ENCODE measurements at regions not wholly inside any gene's neighbourhood (a gene's known extent, or its start where the extent isn't known, plus 50 kb on each side); places are given as distances from the start of the nearest gene placed in this dataset.

DNA sequence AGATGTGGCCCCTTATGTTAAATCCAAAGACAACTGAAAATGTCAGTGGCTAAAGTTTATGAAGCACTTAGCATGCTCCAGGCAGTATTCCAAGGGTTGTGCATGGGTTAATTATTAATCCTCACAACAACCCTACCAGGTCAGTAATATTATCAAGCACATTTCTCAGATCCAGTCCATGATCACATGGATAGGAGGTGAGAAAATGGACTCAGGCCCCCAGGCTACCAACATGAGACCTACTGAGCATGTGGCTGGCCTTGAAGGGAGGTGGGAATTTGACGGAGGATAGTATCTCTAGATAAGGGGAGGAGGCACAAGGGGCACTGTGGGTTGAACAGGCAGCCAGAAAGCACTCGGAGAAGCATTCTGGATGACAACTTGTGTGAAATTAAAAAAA lies 412.0 kb downstream of the MEIS1 start:
- TF ChIP-seq GATA3 (IDR thresholded peaks at IDR 0.05; ENCODE audit: low read depth, low read length) (no peak), GATA2 (IDR thresholded peaks at IDR 0.05; ENCODE audit: low read depth, low read length) (no peak)

DNA sequence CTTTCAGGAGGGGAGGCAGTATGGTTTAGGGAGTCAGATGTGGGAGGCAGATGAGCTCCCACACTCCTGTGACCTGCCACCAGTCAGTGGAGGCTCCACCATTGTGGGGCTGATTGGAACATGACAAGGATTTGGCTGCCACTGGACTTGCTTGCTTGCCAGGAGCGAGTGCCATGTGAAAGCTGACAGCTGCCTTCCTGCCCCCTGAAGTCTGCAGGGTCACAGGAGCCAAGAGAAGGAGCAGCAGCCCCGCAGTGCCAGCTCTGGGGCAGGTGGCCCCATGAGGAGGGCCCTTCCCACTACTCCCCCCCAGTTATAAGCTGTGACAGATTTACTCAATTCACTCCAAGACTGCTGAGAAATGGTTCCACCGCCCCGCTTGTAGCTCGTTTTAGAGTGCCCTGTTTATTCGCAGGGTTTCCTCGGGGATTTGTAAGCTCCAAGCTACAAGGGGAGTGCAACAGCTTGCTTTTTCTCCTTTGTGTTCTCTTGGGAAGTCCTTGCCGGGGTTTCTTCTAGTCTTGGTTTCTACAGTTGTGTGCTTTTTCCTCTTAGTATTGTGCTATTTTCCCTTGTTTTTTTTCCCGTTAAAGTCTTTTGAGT lies 414.3 kb downstream of the MEIS1 start:
- TF ChIP-seq GATA3 (IDR thresholded peaks at IDR 0.05; ENCODE audit: low read depth, low read length) (no peak), GATA2 (IDR thresholded peaks at IDR 0.05; ENCODE audit: low read depth, low read length) (no peak)

GRCh38 chr2:66850376-66850775 lies 415.5 kb downstream of the MEIS1 start:
- TF ChIP-seq GATA3 (IDR thresholded peaks at IDR 0.05; ENCODE audit: low read depth, low read length) = no peak
- TF ChIP-seq GATA2 (IDR thresholded peaks at IDR 0.05; ENCODE audit: low read depth, low read length) = no peak

GRCh38 chr2:66851449-66851872 lies 416.5 kb downstream of the MEIS1 start:
- no peak for TF ChIP-seq GATA3 (IDR thresholded peaks at IDR 0.05; ENCODE audit: low read depth, low read length)
- no peak for TF ChIP-seq GATA2 (IDR thresholded peaks at IDR 0.05; ENCODE audit: low read depth, low read length)

GRCh38 chr2:66852953-66853352 lies 418.0 kb downstream of the MEIS1 start:
- TF ChIP-seq GATA3 (IDR thresholded peaks at IDR 0.05; ENCODE audit: low read depth, low read length) (no peak), GATA2 (IDR thresholded peaks at IDR 0.05; ENCODE audit: low read depth, low read length) (no peak)

GRCh38 chr2:66853585-66853984 lies 418.7 kb downstream of the MEIS1 start:
- TF ChIP-seq GATA2 (IDR thresholded peaks at IDR 0.05; ENCODE audit: low read depth, low read length) (no peak), GATA3 (IDR thresholded peaks at IDR 0.05; ENCODE audit: low read depth, low read length) (no peak)

GRCh38 chr2:66854298-66854697 lies 419.4 kb downstream of the MEIS1 start:
- TF ChIP-seq GATA2 (IDR thresholded peaks at IDR 0.05; ENCODE audit: low read depth, low read length) = no peak
- no peak for TF ChIP-seq GATA3 (IDR thresholded peaks at IDR 0.05; ENCODE audit: low read depth, low read length)

DNA sequence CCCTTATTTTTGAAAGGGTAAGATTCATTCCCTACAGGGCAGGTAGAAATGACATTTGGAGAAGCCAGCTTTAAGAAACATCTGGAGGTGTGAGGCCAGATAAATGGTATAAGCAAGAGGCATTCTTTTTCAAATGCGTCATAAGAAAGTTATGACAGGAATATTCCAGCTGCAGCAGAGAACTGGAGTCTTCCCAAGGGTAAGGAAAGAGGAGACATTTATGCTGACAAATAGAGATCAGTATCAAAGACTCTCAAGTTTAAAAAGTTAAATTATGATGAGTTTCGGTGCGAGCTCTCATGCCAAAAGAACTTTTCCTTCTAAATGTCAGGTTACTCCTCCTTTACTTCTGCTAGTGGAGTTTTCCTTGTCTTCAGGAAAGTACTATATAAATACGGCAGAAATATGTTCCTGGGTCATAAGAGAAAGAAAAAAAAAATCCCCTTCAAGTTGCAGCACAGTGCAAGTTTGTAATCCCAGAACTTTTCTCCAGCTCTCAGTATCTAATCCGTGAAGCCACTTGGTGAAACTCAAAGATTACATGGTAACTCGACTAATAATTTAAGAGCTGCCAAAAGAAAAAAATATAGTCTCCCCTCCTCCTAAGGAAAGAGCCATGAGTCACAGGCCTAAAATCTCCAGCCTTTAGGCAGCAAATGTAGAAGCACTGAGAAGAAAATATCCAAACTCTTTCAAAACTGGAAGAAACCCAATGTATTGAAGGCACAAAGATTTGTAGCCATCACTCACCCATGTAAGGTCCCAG lies 428.1 kb downstream of the MEIS1 start:
- TF ChIP-seq GATA3 (IDR thresholded peaks at IDR 0.05; ENCODE audit: low read depth, low read length) (no peak), GATA2 (IDR thresholded peaks at IDR 0.05; ENCODE audit: low read depth, low read length) (no peak)

- TF ChIP-seq GATA3 (IDR thresholded peaks at IDR 0.05; ENCODE audit: low read depth, low read length) (no peak), GATA2 (IDR thresholded peaks at IDR 0.05; ENCODE audit: low read depth, low read length) (no peak)
These were observed 430.2 kb downstream of the MEIS1 start for GRCh38 chr2:66865161-66865560.

DNA sequence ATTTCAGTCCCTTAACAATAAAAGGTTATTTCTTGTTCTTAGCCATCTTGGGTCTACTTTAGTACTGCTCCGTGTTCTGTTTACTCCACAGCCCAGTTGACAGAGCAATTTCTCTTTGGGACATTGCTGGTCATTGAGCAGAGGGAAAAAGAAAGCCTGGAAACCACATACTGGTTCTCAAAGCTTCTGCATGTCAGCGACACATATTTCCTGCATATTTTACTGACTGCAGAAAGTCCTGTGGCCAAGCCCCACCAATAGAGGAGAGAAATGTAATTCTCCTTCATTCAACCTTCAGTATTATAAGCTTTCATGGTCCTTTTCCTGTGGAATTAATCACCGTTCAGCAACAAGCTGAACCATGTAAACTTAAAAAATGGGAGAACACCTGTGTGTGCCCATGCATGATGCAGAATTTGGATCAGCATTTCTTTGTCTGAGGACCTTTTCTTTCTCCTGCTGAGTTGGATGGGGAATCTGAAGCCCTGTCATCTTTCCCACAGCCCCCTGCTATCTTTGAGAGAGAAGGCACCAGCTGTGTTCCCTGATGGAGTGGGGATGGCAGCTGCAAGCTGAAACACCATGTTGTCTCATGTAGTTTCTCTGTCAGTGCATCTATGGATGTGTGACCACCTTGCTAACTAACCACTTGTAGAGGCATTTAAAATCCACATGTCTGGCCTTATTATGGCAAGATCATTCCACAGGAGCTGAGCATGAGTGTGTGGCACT lies 431.6 kb downstream of the MEIS1 start:
- TF ChIP-seq GATA2 (IDR thresholded peaks at IDR 0.05; ENCODE audit: low read depth, low read length) (no peak), GATA3 (IDR thresholded peaks at IDR 0.05; ENCODE audit: low read depth, low read length) (no peak)

- TF ChIP-seq GATA2 (IDR thresholded peaks at IDR 0.05; ENCODE audit: low read depth, low read length) (no peak), GATA3 (IDR thresholded peaks at IDR 0.05; ENCODE audit: low read depth, low read length) (no peak)
These were observed 432.1 kb downstream of the MEIS1 start for GRCh38 chr2:66867063-66867441.

DNA sequence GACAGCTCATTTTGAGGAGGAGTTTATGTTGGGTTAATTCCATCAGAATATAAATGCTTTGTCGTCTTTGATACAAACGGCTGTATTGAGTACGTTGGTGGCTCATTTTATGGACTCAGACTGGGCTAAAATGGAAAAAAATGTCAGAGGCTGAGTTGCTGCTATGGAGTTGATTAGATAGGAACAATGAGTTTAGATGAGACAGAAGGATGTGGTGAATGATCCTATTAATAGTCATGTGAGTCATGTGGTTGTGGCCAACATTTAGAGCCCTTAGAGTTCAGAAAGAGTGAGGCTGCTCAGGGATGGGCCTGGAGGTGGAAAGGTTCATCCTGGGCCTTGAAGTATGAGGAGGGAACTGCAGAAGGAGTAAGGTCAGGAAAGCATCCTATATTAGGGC lies 434.2 kb downstream of the MEIS1 start:
- TF ChIP-seq GATA3 (IDR thresholded peaks at IDR 0.05; ENCODE audit: low read depth, low read length) = no peak

GRCh38 chr2:66872081-66872985 lies 437.4 kb downstream of the MEIS1 start:
- TF ChIP-seq GATA3 (IDR thresholded peaks at IDR 0.05; ENCODE audit: low read depth, low read length) (no peak), GATA2 (IDR thresholded peaks at IDR 0.05; ENCODE audit: low read depth, low read length) (no peak)

All from SH-SY5Y (cell line).